ENCODE measurements at regions not wholly inside any gene's neighbourhood (a gene's known extent, or its start where the extent isn't known, plus 50 kb on each side); places are given as distances from the start of the nearest gene placed in this dataset.

DNA sequence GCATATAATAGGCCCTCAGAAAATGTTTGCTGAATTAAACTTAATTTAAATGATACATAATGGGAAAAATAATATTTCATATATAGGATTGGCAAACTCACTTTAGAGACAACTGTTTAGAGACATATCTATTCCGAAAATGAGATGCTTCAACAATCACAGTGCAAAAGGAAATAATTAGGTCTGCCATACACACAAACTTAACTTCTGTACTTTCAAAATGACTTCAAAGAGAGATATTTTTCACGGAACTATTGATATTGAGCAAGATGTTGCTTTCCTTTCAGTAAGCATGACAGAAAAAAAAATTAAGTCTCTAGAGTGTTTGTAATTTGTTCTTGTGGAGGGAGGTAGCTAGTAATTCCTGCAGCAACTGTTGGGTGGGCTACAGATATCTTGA, 769.5 kb downstream of the TUSC7 start:
- H3K4me3 ChIP-seq (ENCODE audit: control insufficient read depth, low read depth, low read length) = no peak overlapping the region
- TF ChIP-seq, protein P1, sequence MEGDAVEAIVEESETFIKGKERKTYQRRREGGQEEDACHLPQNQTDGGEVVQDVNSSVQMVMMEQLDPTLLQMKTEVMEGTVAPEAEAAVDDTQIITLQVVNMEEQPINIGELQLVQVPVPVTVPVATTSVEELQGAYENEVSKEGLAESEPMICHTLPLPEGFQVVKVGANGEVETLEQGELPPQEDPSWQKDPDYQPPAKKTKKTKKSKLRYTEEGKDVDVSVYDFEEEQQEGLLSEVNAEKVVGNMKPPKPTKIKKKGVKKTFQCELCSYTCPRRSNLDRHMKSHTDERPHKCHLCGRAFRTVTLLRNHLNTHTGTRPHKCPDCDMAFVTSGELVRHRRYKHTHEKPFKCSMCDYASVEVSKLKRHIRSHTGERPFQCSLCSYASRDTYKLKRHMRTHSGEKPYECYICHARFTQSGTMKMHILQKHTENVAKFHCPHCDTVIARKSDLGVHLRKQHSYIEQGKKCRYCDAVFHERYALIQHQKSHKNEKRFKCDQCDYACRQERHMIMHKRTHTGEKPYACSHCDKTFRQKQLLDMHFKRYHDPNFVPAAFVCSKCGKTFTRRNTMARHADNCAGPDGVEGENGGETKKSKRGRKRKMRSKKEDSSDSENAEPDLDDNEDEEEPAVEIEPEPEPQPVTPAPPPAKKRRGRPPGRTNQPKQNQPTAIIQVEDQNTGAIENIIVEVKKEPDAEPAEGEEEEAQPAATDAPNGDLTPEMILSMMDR (conservative IDR thresholded peaks at IDR 0.05; ENCODE audit: control insufficient read depth, insufficient read depth, low read depth, low read length) = no peak
- no peak for DNase-seq (ENCODE audit: low read depth)

DNA sequence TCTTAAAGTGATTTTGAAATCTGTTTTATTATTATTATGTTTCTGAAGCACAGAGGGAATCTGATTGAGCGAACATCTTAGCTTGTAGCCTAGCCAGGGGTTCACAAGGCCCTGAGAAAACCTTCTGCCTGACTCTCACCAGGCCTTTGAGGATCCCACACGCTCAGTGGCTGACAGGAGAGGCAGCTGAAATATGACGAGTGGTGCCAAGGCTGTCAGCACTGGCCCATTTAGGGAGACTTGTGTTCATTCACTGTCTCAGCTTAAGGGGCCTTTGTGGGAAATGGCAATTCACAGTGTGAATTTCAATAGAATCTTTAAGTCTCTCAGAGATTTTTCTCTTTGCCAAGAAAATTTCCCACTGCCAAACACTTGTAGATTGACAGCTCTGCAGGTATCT, 770.9 kb downstream of the TUSC7 start:
- TF ChIP-seq, protein P1 (conservative IDR thresholded peaks at IDR 0.05; ENCODE audit: control insufficient read depth, insufficient read depth, low read depth, low read length) = no peak
- H3K4me3 ChIP-seq (ENCODE audit: control insufficient read depth, low read depth, low read length) = no peak overlapping the region
- no peak for DNase-seq (ENCODE audit: low read depth)

GRCh38 chr3:117480972-117481371, 771.4 kb downstream of the TUSC7 start:
- no peak for DNase-seq (ENCODE audit: low read depth)
- TF ChIP-seq, protein P1 (conservative IDR thresholded peaks at IDR 0.05; ENCODE audit: control insufficient read depth, insufficient read depth, low read depth, low read length) = no peak
- H3K4me3 ChIP-seq (ENCODE audit: control insufficient read depth, low read depth, low read length) = no peak overlapping the region

- no peak overlapping the region for H3K4me3 ChIP-seq (ENCODE audit: control insufficient read depth, low read depth, low read length)
- DNase-seq (ENCODE audit: low read depth) = no peak
- TF ChIP-seq, protein P1 (conservative IDR thresholded peaks at IDR 0.05; ENCODE audit: control insufficient read depth, insufficient read depth, low read depth, low read length) = no peak
These were observed 774.3 kb downstream of the TUSC7 start for GRCh38 chr3:117483839-117484238.

- TF ChIP-seq, protein P1 (conservative IDR thresholded peaks at IDR 0.05; ENCODE audit: control insufficient read depth, insufficient read depth, low read depth, low read length) = no peak
- no peak for DNase-seq (ENCODE audit: low read depth)
- no peak overlapping the region for H3K4me3 ChIP-seq (ENCODE audit: control insufficient read depth, low read depth, low read length)
These were observed 776.3 kb downstream of the TUSC7 start for GRCh38 chr3:117485841-117486240.

DNA sequence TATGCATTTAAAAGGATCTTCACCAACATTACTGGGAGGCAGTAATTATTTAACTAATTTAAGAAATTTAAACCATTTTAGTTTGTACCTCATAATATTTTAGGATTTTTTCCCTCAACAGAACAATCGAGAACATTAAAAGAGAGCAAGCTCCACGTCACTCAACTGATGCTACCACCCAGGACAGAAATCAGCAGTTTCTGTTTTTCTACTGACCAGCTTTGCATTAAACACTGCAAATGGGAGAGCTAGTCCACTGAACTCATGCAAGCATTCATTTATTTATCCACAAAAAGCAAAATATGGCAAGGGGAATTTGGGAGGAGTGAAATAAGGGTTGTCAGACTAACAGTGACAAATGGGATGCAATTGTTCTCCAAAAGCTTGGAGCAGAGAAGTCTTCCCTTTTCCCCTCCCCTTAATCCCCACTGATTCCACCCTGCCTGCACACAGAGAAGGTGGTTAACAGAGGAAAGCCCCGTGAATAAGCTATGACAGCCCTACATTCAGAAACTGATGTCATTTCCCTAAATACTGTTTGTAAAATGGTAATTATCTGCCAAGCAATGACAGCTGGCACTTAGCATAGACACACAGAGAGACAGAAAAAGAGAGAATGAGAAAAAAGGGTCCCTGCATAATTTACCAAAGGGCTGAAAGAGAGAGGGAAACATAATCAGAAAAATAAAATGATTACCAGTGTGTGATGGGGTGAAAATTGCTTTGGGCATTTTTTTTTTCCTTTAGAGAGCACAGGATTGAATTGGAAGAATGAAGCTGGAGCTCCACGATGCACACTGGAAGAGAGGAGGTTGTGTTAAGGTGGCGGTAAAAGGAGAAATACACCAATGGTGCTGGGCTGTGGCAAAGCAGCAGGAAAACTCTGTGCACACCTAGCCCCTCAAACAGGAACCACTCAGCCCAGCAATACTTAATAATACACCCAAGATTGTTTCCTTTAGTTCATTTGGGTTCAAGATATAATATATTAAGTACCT, 777.4 kb downstream of the TUSC7 start:
- TF ChIP-seq, protein P1 (conservative IDR thresholded peaks at IDR 0.05; ENCODE audit: control insufficient read depth, insufficient read depth, low read depth, low read length) = no peak
- no peak for DNase-seq (ENCODE audit: low read depth)
- no peak overlapping the region for H3K4me3 ChIP-seq (ENCODE audit: control insufficient read depth, low read depth, low read length)

All from fibroblast of mammary gland (primary cell).